IMR-90 (cell line): ENCODE measurements at regions not wholly inside any gene's neighbourhood (a gene's known extent, or its start where the extent isn't known, plus 50 kb on each side); places are given as distances from the start of the nearest gene placed in this dataset.

Experiments used
- ATAC-seq: fragments of 200-7000 bp; cut with Tn5 transposase; 2 replicates; pipeline ENCODE4 v1.9.1; 2020; ENCODE audit warnings: low read depth, mild to moderate bottlenecking, moderate library complexity
- BruUV-seq: library from RNA; stranded (reverse); fragments of 400-500 nt; replicated peaks from 2 replicates; lab custom pipeline; 2021; lab: Mats Ljungman, UMichigan
- CTCF ChIA-PET: fragments of 300-600 bp; formaldehyde crosslinking; extraction: SDS; loops from one replicate; lab custom pipeline; 2021; ENCODE audit warnings: antibody characterized with exemption; lab: Yijun Ruan, JAX
- POLR2A ChIA-PET: fragments of 300-600 bp; sonication (Branson Sonifier 250); formaldehyde crosslinking; loops from one replicate; lab custom pipeline; 2022; ENCODE audit warnings: antibody characterized with exemption; ENCODE audit not compliant: unreplicated experiment; lab: Charles Lee
- DNase-seq: peaks from one replicate; pipeline ENCODE4 v3.0.0; 2013
- H2AFZ ChIP-seq: replicated peaks from 2 replicates; pipeline ENCODE3; 2013; ENCODE audit warnings: low read length, mild to moderate bottlenecking; ENCODE audit not compliant: poor library complexity
- H2AK5ac ChIP-seq: 2 replicates; pipeline ENCODE4 v1.6.1; 2013; ENCODE audit warnings: low read depth, low read length, inconsistent platforms
- H2AK9ac ChIP-seq: replicated peaks from 2 replicates; pipeline ENCODE3; 2013; ENCODE audit warnings: mild to moderate bottlenecking, low read depth, low read length, moderate library complexity; ENCODE audit not compliant: poor library complexity
- H2BK120ac ChIP-seq: 2 replicates; pipeline ENCODE4 v1.6.1; 2013; ENCODE audit warnings: low read depth, low read length, inconsistent platforms
- H2BK15ac ChIP-seq: 3 replicates; pipeline ENCODE4 v1.6.1; 2013; ENCODE audit warnings: low read depth, low read length, inconsistent platforms
- H2BK20ac ChIP-seq: 2 replicates; pipeline ENCODE4 v1.6.1; 2013; ENCODE audit warnings: low read depth, mild to moderate bottlenecking, inconsistent platforms, low read length, moderate library complexity
- H2BK5ac ChIP-seq: 2 replicates; pipeline ENCODE4 v1.6.1; 2013; ENCODE audit warnings: mild to moderate bottlenecking, low read depth, low read length, inconsistent platforms; ENCODE audit not compliant: poor library complexity, severe bottlenecking
- H3K14ac ChIP-seq: replicated peaks from 2 replicates; pipeline ENCODE4 v1.6.1; 2013; ENCODE audit warnings: low read depth, low read length, inconsistent platforms
- H3K18ac ChIP-seq: 2 replicates; pipeline ENCODE4 v1.6.1; 2013; ENCODE audit warnings: low read depth, low read length, control low read depth
- H3K23ac ChIP-seq: 2 replicates; pipeline ENCODE4 v1.6.1; 2013; ENCODE audit warnings: low read depth, low read length, inconsistent platforms
- H3K27ac ChIP-seq: 2 replicates; pipeline ENCODE4 v1.5.1; 2013; ENCODE audit warnings: mild to moderate bottlenecking, control low read depth, low read length; ENCODE audit not compliant: insufficient read depth
- H3K27me3 ChIP-seq: 2 replicates; pipeline ENCODE4 v1.6.1; 2013; ENCODE audit warnings: low read length; ENCODE audit not compliant: control insufficient read depth, insufficient read depth
- H3K36me3 ChIP-seq: 2 replicates; pipeline ENCODE4 v1.6.1; 2013; ENCODE audit warnings: low read length, mixed read lengths; ENCODE audit not compliant: control insufficient read depth, insufficient read depth
- H3K4ac ChIP-seq: 2 replicates; pipeline ENCODE4 v1.6.1; 2013; ENCODE audit warnings: low read depth, low read length, inconsistent platforms
- H3K4me1 ChIP-seq: 2 replicates; pipeline ENCODE4 v1.6.1; 2013; ENCODE audit warnings: low read length, mixed read lengths; ENCODE audit not compliant: control insufficient read depth, insufficient read depth
- H3K4me2 ChIP-seq: 2 replicates; pipeline ENCODE4 v1.6.1; 2013; ENCODE audit warnings: low read depth, mild to moderate bottlenecking, control low read depth, low read length, moderate library complexity
- H3K4me3 ChIP-seq: 2 replicates; pipeline ENCODE4 v1.5.1; 2013; ENCODE audit warnings: low read depth, mild to moderate bottlenecking, control low read depth, low read length, moderate library complexity; ENCODE audit not compliant: insufficient read depth
- H3K56ac ChIP-seq: 2 replicates; pipeline ENCODE4 v1.6.1; 2013; ENCODE audit warnings: low read length, inconsistent platforms; ENCODE audit not compliant: insufficient read depth; ENCODE audit errors: extremely low read depth
- H3K79me1 ChIP-seq, 2 experiments: 2 replicates each; pipeline ENCODE4 v1.6.1; 2013; ENCODE audit warnings: low read length in 2 of 2, inconsistent platforms in 1 of 2, low read depth in 1 of 2
- H3K9ac ChIP-seq: 2 replicates; pipeline ENCODE4 v1.6.1; 2013; ENCODE audit warnings: low read depth, low read length, control low read depth
- H3K9me1 ChIP-seq: 2 replicates; pipeline ENCODE4 v1.6.1; 2013; ENCODE audit warnings: low read length, inconsistent platforms; ENCODE audit not compliant: insufficient read depth
- H3K9me3 ChIP-seq: 2 replicates; pipeline ENCODE4 v1.6.1; 2013; ENCODE audit warnings: low read length; ENCODE audit not compliant: control insufficient read depth, insufficient read depth
- H4K20me1 ChIP-seq: 2 replicates; pipeline ENCODE4 v1.6.1; 2013; ENCODE audit warnings: low read length, inconsistent platforms; ENCODE audit not compliant: insufficient read depth
- H4K5ac ChIP-seq: 2 replicates; pipeline ENCODE4 v1.6.1; 2013; ENCODE audit warnings: mild to moderate bottlenecking, low read depth, low read length, control low read depth
- H4K8ac ChIP-seq, 2 experiments: 2 replicates each; pipeline ENCODE4 v1.6.1; 2013; ENCODE audit warnings: low read depth in 2 of 2, low read length in 2 of 2, control low read depth in 1 of 2, inconsistent platforms in 1 of 2
- H4K91ac ChIP-seq: 2 replicates; pipeline ENCODE4 v1.6.1; 2013; ENCODE audit warnings: low read depth, low read length, inconsistent platforms; ENCODE audit not compliant: insufficient read depth
- BHLHE40 ChIP-seq: fragments of 150-350 bp; IDR thresholded peaks from 2 replicates; pipeline ENCODE4 v1.6.1; 2016; ENCODE audit warnings: mild to moderate bottlenecking, low read depth, low read length
- CEBPB ChIP-seq: IDR thresholded peaks from 2 replicates; pipeline ENCODE4 v1.6.1; 2012; ENCODE audit warnings: low read depth, low read length, improper control_type of control experiment
- CHD1 ChIP-seq: IDR thresholded peaks from 2 replicates; pipeline ENCODE4 v1.6.1; 2012; ENCODE audit warnings: low read depth, low read length, improper control_type of control experiment
- CTCF ChIP-seq: conservative IDR thresholded peaks from 2 replicates; pipeline ENCODE4 v1.5.1; 2012; ENCODE audit warnings: mild to moderate bottlenecking, low read depth, low read length, improper control_type of control experiment
- ELK1 ChIP-seq: fragments of 150-350 bp; IDR thresholded peaks from 2 replicates; pipeline ENCODE4 v1.6.1; 2016; ENCODE audit warnings: low read depth, mild to moderate bottlenecking, low read length, moderate library complexity, borderline replicate concordance
- FOS ChIP-seq: fragments of 150-350 bp; IDR thresholded peaks from 2 replicates; pipeline ENCODE4 v1.6.1; 2016; ENCODE audit warnings: low read depth, low read length
- MAFK ChIP-seq: IDR thresholded peaks from 2 replicates; pipeline ENCODE4 v1.6.1; 2012; ENCODE audit warnings: low read depth, low read length, improper control_type of control experiment
- NFE2L2 ChIP-seq: fragments of 150-350 bp; IDR thresholded peaks from 2 replicates; pipeline ENCODE4 v1.6.1; 2016; ENCODE audit warnings: low read depth, mild to moderate bottlenecking, low read length
- RAD21 ChIP-seq: IDR thresholded peaks from 2 replicates; pipeline ENCODE4 v1.6.1; 2012; ENCODE audit warnings: low read length, improper control_type of control experiment
- RCOR1 ChIP-seq: IDR thresholded peaks from 2 replicates; pipeline ENCODE4 v1.6.1; 2012; ENCODE audit warnings: mild to moderate bottlenecking, low read length, improper control_type of control experiment; ENCODE audit not compliant: insufficient replicate concordance
- SMC3 ChIP-seq: fragments of 150-350 bp; IDR thresholded peaks from 2 replicates; pipeline ENCODE4 v1.6.1; 2016; ENCODE audit warnings: low read depth, mild to moderate bottlenecking, antibody characterized with exemption, low read length, moderate library complexity
- USF2 ChIP-seq: fragments of 150-350 bp; IDR thresholded peaks from 2 replicates; pipeline ENCODE4 v1.6.1; 2017; ENCODE audit warnings: mild to moderate bottlenecking, antibody characterized with exemption, low read length, low read depth
- WGBS, 2 experiments: methylation state at CpG; one replicate each; pipeline versions ENCODE4 v1.1.5 to v1.1.7; 2013; ENCODE audit warnings: missing lambda C conversion rate in 2 of 2; ENCODE audit not compliant: insufficient read length in 1 of 2; ENCODE audit errors: extremely low coverage in 2 of 2; 5-methylcytosine and 5-hydroxymethylcytosine counted together
- dilution Hi-C: fragments of 300-500 bp; cut with HindIII; formaldehyde crosslinking; loops from one replicate; pipeline ENCODE4 v1.14.3; 2018; ENCODE audit warnings: low sequenced_read_pairs; ENCODE audit not compliant: unreplicated experiment
- in situ Hi-C: fragments of 300-500 bp; cut with MboI; formaldehyde crosslinking; loops from 3 replicates; pipeline ENCODE4 v1.14.3; 2019; ENCODE audit warnings: low sequenced_read_pairs, inconsistent platforms, mixed read lengths
- intact Hi-C: fragments of 100-400 bp; cut with micrococcal nuclease; formaldehyde crosslinking; loops from 2 replicates; pipeline ENCODE4 v1.10.0; 2022

GRCh38 chr13:102977471-102977870 lies 88.7 kb downstream of the SLC10A2 start:
- peaks cover 5% of the 10 kb centered on the region for H3K9me3 ChIP-seq
- no peaks in the 10 kb centered on the region for H3K9me1 ChIP-seq
- no peak overlapping the region for H3K9ac ChIP-seq
- no peaks in the 10 kb centered on the region for H3K36me3 ChIP-seq
- H2BK5ac ChIP-seq: no peak overlapping the region
- DNase-seq (no peak), ATAC-seq (no peak)
- H3K23ac ChIP-seq: no peak overlapping the region
- no peak overlapping the region for H3K18ac ChIP-seq
- no peak overlapping the region for H3K4me3 ChIP-seq
- POLR2A ChIA-PET: no interaction called here
- dilution Hi-C loops: no loop called here
- no peaks in the 10 kb centered on the region for H3K79me1 ChIP-seq
- H2AK5ac ChIP-seq: no peak overlapping the region
- no peak overlapping the region for H4K91ac ChIP-seq
- no peak overlapping the region for H2BK20ac ChIP-seq
- intact Hi-C loops: no loop called here
- H3K4ac ChIP-seq: no peak overlapping the region
- CTCF ChIA-PET: no interaction called here
- BruUV-seq: no TSS peak
- no peaks in the 10 kb centered on the region for H3K4me1 ChIP-seq
- H3K56ac ChIP-seq: no peak overlapping the region
- no peak for TF ChIP-seq SMC3
- no peak for TF ChIP-seq CEBPB
- TF ChIP-seq RCOR1: no peak
- TF ChIP-seq MAFK: no peak
- no peak for TF ChIP-seq CTCF
- TF ChIP-seq USF2: no peak
- TF ChIP-seq CHD1: no peak
- no peak for TF ChIP-seq NFE2L2
- no peak for TF ChIP-seq FOS
- TF ChIP-seq BHLHE40: no peak
- TF ChIP-seq RAD21: no peak
- TF ChIP-seq ELK1: no peak
- H4K20me1 ChIP-seq: no peaks in the 10 kb centered on the region
- WGBS, 2 experiments: no CpG with 5 or more reads among the region's 2 CpGs
- no peak overlapping the region for H2AK9ac ChIP-seq
- H3K14ac ChIP-seq: no peak overlapping the region
- H4K8ac ChIP-seq: no peak overlapping the region
- H3K4me2 ChIP-seq: no peak overlapping the region
- H2BK120ac ChIP-seq: no peak overlapping the region
- H4K5ac ChIP-seq: no peak overlapping the region
- no peak overlapping the region for H2BK15ac ChIP-seq
- no peak overlapping the region for H3K27ac ChIP-seq
- H3K27me3 ChIP-seq: no peaks in the 10 kb centered on the region
- in situ Hi-C loops: no loop called here
- no peak overlapping the region for H2AFZ ChIP-seq
